ENCODE measurements at regions not wholly inside any gene's neighbourhood (a gene's known extent, or its start where the extent isn't known, plus 50 kb on each side); places are given as distances from the start of the nearest gene placed in this dataset.

DNA sequence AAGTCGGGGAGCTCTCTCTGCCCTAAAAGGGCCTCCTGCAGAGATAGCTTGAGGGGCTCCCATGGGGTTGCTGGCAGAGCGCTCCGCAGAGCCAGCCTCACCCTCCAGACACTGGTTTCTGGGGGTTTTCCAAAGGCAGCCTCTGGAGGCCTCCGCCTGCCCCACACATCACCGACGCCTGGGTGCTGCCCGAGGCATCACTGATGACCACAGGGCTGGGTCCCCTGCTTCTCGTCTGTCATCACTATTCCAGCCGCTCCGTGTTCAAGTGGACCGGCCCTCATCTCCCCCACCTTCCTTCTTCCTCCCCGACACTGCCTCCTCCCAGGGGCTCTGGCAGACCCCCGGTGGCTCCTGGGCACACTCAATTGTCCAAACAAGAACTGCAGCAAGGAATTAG lies 64.1 kb upstream of the IRX4 start:
- Mint-ChIP-seq H3K9me3 (ENCODE audit: unreplicated experiment) (peaks cover 3% of the 10 kb centered on the region), H3K27ac (ENCODE audit: unreplicated experiment) (no peak overlapping the region), H3K4me3 (ENCODE audit: unreplicated experiment) (no peak overlapping the region), H3K4me1 (ENCODE audit: low read depth, unreplicated experiment) (no peaks in the 10 kb centered on the region), H3K27me3 (ENCODE audit: low read depth, unreplicated experiment) (peaks cover 51% of the 10 kb centered on the region), H3K36me3 (ENCODE audit: low read depth, unreplicated experiment) (no peaks in the 10 kb centered on the region)
- H3K79me2 ChIP-seq (ENCODE audit: insufficient read depth, low read length), result no peaks in the 10 kb centered on the region
- H3K9me3 ChIP-seq (ENCODE audit: insufficient read depth, low read depth, low read length), result peaks cover 8% of the 10 kb centered on the region
- FAIRE-seq, result no peak
- H3K4me2 ChIP-seq (ENCODE audit: low read length), result no peak overlapping the region
- no peaks in the 10 kb centered on the region for H3K27me3 ChIP-seq (ENCODE audit: insufficient read depth, low read length)
- no peak overlapping the region for H3K9ac ChIP-seq (ENCODE audit: low read length)
- no peak for DNase-seq (ENCODE audit: low read depth)
- H4K20me1 ChIP-seq (ENCODE audit: insufficient read depth, low read length), result no peaks in the 10 kb centered on the region
- H3K4me1 ChIP-seq (ENCODE audit: insufficient read depth, low read length), result no peaks in the 10 kb centered on the region
- no peak overlapping the region for H3K27ac ChIP-seq (ENCODE audit: low read depth, low read length)
- H2AFZ ChIP-seq (ENCODE audit: low read depth, low read length), result no peak overlapping the region
- H3K4me3 ChIP-seq (ENCODE audit: insufficient read depth, low read depth, low read length), result no peak overlapping the region
- TF ChIP-seq EZH2 (IDR thresholded peaks at IDR 0.05; ENCODE audit: insufficient read depth, low read length) (no peak), CTCF (IDR thresholded peaks at IDR 0.05; ENCODE audit: insufficient read depth, low read depth, low read length) (no peak)
- H3K36me3 ChIP-seq (ENCODE audit: insufficient read depth, low read length), result no peaks in the 10 kb centered on the region

GRCh38 chr5:1946122-1946677 lies 63.5 kb upstream of the IRX4 start:
- Mint-ChIP-seq H3K4me3 (ENCODE audit: unreplicated experiment) (no peak overlapping the region), H3K27ac (ENCODE audit: unreplicated experiment) (no peak overlapping the region), H3K9me3 (ENCODE audit: unreplicated experiment) (peaks cover 3% of the 10 kb centered on the region), H3K4me1 (ENCODE audit: low read depth, unreplicated experiment) (no peaks in the 10 kb centered on the region), H3K27me3 (ENCODE audit: low read depth, unreplicated experiment) (peaks cover 51% of the 10 kb centered on the region), H3K36me3 (ENCODE audit: low read depth, unreplicated experiment) (no peaks in the 10 kb centered on the region)
- Histone ChIP-seq H3K4me1 (ENCODE audit: insufficient read depth, low read length) (no peaks in the 10 kb centered on the region), H3K79me2 (ENCODE audit: insufficient read depth, low read length) (no peaks in the 10 kb centered on the region), H3K9me3 (ENCODE audit: insufficient read depth, low read depth, low read length) (peaks cover 2% of the 10 kb centered on the region), H3K4me2 (ENCODE audit: low read length) (no peak overlapping the region), H2AFZ (ENCODE audit: low read depth, low read length) (no peak overlapping the region), H3K36me3 (ENCODE audit: insufficient read depth, low read length) (no peaks in the 10 kb centered on the region), H3K4me3 (ENCODE audit: insufficient read depth, low read depth, low read length) (no peak overlapping the region), H3K9ac (ENCODE audit: low read length) (no peak overlapping the region), H3K27me3 (ENCODE audit: insufficient read depth, low read length) (no peaks in the 10 kb centered on the region), H4K20me1 (ENCODE audit: insufficient read depth, low read length) (no peaks in the 10 kb centered on the region), H3K27ac (ENCODE audit: low read depth, low read length) (no peak overlapping the region)
- DNase-seq (ENCODE audit: low read depth) (no peak), FAIRE-seq (no peak)
- TF ChIP-seq EZH2 (IDR thresholded peaks at IDR 0.05; ENCODE audit: insufficient read depth, low read length) (no peak), CTCF (IDR thresholded peaks at IDR 0.05; ENCODE audit: insufficient read depth, low read depth, low read length) (no peak)

GRCh38 chr5:1945606-1946005 lies 62.9 kb upstream of the IRX4 start:
- no peaks in the 10 kb centered on the region for H3K4me1 Mint-ChIP-seq (ENCODE audit: low read depth, unreplicated experiment)
- H3K4me2 ChIP-seq (ENCODE audit: low read length), result no peak overlapping the region
- no peaks in the 10 kb centered on the region for H3K27me3 ChIP-seq (ENCODE audit: insufficient read depth, low read length)
- DNase-seq (ENCODE audit: low read depth), result no peak
- H3K4me3 Mint-ChIP-seq (ENCODE audit: unreplicated experiment), result no peak overlapping the region
- no peak overlapping the region for H3K4me3 ChIP-seq (ENCODE audit: insufficient read depth, low read depth, low read length)
- FAIRE-seq, result no peak
- TF ChIP-seq EZH2 (IDR thresholded peaks at IDR 0.05; ENCODE audit: insufficient read depth, low read length), result no peak
- TF ChIP-seq CTCF (IDR thresholded peaks at IDR 0.05; ENCODE audit: insufficient read depth, low read depth, low read length), result no peak
- H3K27ac Mint-ChIP-seq (ENCODE audit: unreplicated experiment), result no peak overlapping the region
- H3K4me1 ChIP-seq (ENCODE audit: insufficient read depth, low read length), result no peaks in the 10 kb centered on the region
- H3K9me3 ChIP-seq (ENCODE audit: insufficient read depth, low read depth, low read length), result peaks cover 2% of the 10 kb centered on the region
- peaks cover 1% of the 10 kb centered on the region for H3K9me3 Mint-ChIP-seq (ENCODE audit: unreplicated experiment)
- no peaks in the 10 kb centered on the region for H3K79me2 ChIP-seq (ENCODE audit: insufficient read depth, low read length)
- H3K27me3 Mint-ChIP-seq (ENCODE audit: low read depth, unreplicated experiment), result peaks cover 46% of the 10 kb centered on the region
- no peaks in the 10 kb centered on the region for H4K20me1 ChIP-seq (ENCODE audit: insufficient read depth, low read length)
- H3K36me3 ChIP-seq (ENCODE audit: insufficient read depth, low read length), result no peaks in the 10 kb centered on the region
- H3K9ac ChIP-seq (ENCODE audit: low read length), result no peak overlapping the region
- H3K27ac ChIP-seq (ENCODE audit: low read depth, low read length), result no peak overlapping the region
- H2AFZ ChIP-seq (ENCODE audit: low read depth, low read length), result no peak overlapping the region
- no peaks in the 10 kb centered on the region for H3K36me3 Mint-ChIP-seq (ENCODE audit: low read depth, unreplicated experiment)

Data from astrocyte (in vitro differentiated cells and primary cell).